ENCODE measurements at regions not wholly inside any gene's neighbourhood (a gene's known extent, or its start where the extent isn't known, plus 50 kb on each side); places are given as distances from the start of the nearest gene placed in this dataset.

GRCh38 chr4:184317234-184317918 is 99.7 kb upstream of the ENPP6 start:
- no peak overlapping the region for H3K27ac Mint-ChIP-seq
- no peak for TF ChIP-seq CTCF (IDR thresholded peaks at IDR 0.05; ENCODE audit: unreplicated experiment)
- no peaks in the 10 kb centered on the region for H3K36me3 Mint-ChIP-seq
- no peaks in the 10 kb centered on the region for H3K4me1 Mint-ChIP-seq
- H3K9me3 Mint-ChIP-seq = no peaks in the 10 kb centered on the region
- no peak overlapping the region for H3K4me3 Mint-ChIP-seq
- H3K27me3 Mint-ChIP-seq (ENCODE audit: low read depth) = no peaks in the 10 kb centered on the region
- DNase-seq (ENCODE audit: low spot score in 2 of 2, unreplicated experiment in 2 of 2) = no peak

GRCh38 chr4:184316821-184317220 is 99.1 kb upstream of the ENPP6 start:
- no peaks in the 10 kb centered on the region for H3K36me3 Mint-ChIP-seq
- no peak overlapping the region for H3K4me3 Mint-ChIP-seq
- no peak overlapping the region for H3K27ac Mint-ChIP-seq
- DNase-seq (ENCODE audit: low spot score in 2 of 2, unreplicated experiment in 2 of 2) = no peak
- no peaks in the 10 kb centered on the region for H3K4me1 Mint-ChIP-seq
- no peaks in the 10 kb centered on the region for H3K27me3 Mint-ChIP-seq (ENCODE audit: low read depth)
- no peak for TF ChIP-seq CTCF (IDR thresholded peaks at IDR 0.05; ENCODE audit: unreplicated experiment)
- no peaks in the 10 kb centered on the region for H3K9me3 Mint-ChIP-seq

GRCh38 chr4:184315675-184316359 is 98.1 kb upstream of the ENPP6 start:
- Mint-ChIP-seq H3K9me3 (no peaks in the 10 kb centered on the region), H3K4me1 (no peaks in the 10 kb centered on the region), H3K27ac (no peak overlapping the region), H3K27me3 (ENCODE audit: low read depth) (no peaks in the 10 kb centered on the region), H3K36me3 (no peaks in the 10 kb centered on the region), H3K4me3 (no peak overlapping the region)
- no peak for TF ChIP-seq CTCF (IDR thresholded peaks at IDR 0.05; ENCODE audit: unreplicated experiment)
- DNase-seq (ENCODE audit: low spot score in 2 of 2, unreplicated experiment in 2 of 2) = no peak

GRCh38 chr4:184313702-184314659 is 96.3 kb upstream of the ENPP6 start:
- TF ChIP-seq CTCF (IDR thresholded peaks at IDR 0.05; ENCODE audit: unreplicated experiment) = no peak
- no peak for DNase-seq (ENCODE audit: low spot score in 2 of 2, unreplicated experiment in 2 of 2)
- no peaks in the 10 kb centered on the region for H3K4me1 Mint-ChIP-seq
- no peak overlapping the region for H3K27ac Mint-ChIP-seq
- no peaks in the 10 kb centered on the region for H3K27me3 Mint-ChIP-seq (ENCODE audit: low read depth)
- no peaks in the 10 kb centered on the region for H3K36me3 Mint-ChIP-seq
- no peak overlapping the region for H3K4me3 Mint-ChIP-seq
- no peaks in the 10 kb centered on the region for H3K9me3 Mint-ChIP-seq

GRCh38 chr4:184313058-184313581 is 95.4 kb upstream of the ENPP6 start:
- no peaks in the 10 kb centered on the region for H3K36me3 Mint-ChIP-seq
- H3K4me3 Mint-ChIP-seq = no peak overlapping the region
- DNase-seq (ENCODE audit: low spot score in 2 of 2, unreplicated experiment in 2 of 2) = no peak
- H3K27me3 Mint-ChIP-seq (ENCODE audit: low read depth) = no peaks in the 10 kb centered on the region
- no peak overlapping the region for H3K27ac Mint-ChIP-seq
- no peaks in the 10 kb centered on the region for H3K4me1 Mint-ChIP-seq
- TF ChIP-seq CTCF (IDR thresholded peaks at IDR 0.05; ENCODE audit: unreplicated experiment) = no peak
- H3K9me3 Mint-ChIP-seq = no peaks in the 10 kb centered on the region
